ENCODE measurements at regions not wholly inside any gene's neighbourhood (a gene's known extent, or its start where the extent isn't known, plus 50 kb on each side); places are given as distances from the start of the nearest gene placed in this dataset.

DNA sequence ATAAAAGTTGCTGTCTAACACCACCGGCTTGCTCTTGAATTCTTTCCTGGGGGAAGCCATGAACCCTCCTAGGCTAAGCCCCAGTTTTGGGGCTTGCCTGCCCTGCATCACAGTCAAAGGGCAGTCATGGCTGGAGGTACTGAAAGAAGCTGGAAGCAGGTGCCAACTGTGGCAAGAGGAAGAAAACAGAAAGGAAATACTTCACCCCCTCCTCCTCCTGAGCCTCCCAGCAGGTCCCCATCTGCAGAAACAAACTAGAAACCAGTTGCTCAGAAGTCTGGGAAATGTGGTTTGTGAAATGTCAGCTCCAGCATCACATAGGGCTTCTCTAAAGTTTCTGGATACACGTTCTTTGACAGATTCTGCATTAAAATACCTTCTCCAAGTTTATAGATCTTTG is 150.0 kb upstream of the PSMD7 start:
- TF ChIP-seq, protein P1, sequence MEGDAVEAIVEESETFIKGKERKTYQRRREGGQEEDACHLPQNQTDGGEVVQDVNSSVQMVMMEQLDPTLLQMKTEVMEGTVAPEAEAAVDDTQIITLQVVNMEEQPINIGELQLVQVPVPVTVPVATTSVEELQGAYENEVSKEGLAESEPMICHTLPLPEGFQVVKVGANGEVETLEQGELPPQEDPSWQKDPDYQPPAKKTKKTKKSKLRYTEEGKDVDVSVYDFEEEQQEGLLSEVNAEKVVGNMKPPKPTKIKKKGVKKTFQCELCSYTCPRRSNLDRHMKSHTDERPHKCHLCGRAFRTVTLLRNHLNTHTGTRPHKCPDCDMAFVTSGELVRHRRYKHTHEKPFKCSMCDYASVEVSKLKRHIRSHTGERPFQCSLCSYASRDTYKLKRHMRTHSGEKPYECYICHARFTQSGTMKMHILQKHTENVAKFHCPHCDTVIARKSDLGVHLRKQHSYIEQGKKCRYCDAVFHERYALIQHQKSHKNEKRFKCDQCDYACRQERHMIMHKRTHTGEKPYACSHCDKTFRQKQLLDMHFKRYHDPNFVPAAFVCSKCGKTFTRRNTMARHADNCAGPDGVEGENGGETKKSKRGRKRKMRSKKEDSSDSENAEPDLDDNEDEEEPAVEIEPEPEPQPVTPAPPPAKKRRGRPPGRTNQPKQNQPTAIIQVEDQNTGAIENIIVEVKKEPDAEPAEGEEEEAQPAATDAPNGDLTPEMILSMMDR (IDR thresholded peaks at IDR 0.05; ENCODE audit: poor library complexity): no peak
- no peak for TF ChIP-seq EZH2 (IDR thresholded peaks at IDR 0.05; ENCODE audit: borderline replicate concordance)
